NCI-H82 treated with DMSO at 0.1 percent for 48 hours (cell line): ENCODE measurements at regions not wholly inside any gene's neighbourhood (a gene's known extent, or its start where the extent isn't known, plus 50 kb on each side); places are given as distances from the start of the nearest gene placed in this dataset.
"Not testable (repeated sequence)": the region's sequence is repeated elsewhere in the genome, so short reads cannot be mapped to it uniquely, and the experiment has no call there.

Experiments used
- DNase-seq: peaks from one replicate; lab custom pipeline; 2025; ENCODE audit not compliant: unreplicated experiment; lab: John Stamatoyannopoulos, UW

- DNase-seq, result no peak
Measured at GRCh38 chr7:140283472-140283871, 106.7 kb upstream of the KDM7A start.

- DNase-seq, result no peak
Measured at GRCh38 chr7:140281960-140282359, 105.2 kb upstream of the KDM7A start.

GRCh38 chr7:140281255-140281654 is 104.5 kb upstream of the KDM7A start:
- no peak for DNase-seq

DNA sequence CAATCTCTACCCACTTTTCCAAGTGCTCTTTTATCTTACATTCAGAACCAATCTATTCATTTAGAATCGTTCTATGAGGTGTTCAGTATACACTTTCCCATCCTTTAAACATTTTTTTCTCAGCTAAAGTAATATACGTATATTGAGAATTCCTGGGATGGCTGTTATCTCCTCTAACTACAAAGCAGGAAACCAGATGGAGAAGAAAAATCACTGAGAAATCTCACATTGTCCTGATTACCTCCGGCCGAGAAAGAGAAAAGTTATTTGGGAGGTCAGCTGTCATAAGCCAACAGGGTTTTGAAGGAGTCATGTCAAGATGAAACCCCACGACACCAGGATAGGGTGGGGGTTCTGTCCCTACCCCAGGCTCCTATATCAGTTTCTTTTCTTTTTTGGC is 99.2 kb upstream of the KDM7A start:
- no peak for DNase-seq

DNA sequence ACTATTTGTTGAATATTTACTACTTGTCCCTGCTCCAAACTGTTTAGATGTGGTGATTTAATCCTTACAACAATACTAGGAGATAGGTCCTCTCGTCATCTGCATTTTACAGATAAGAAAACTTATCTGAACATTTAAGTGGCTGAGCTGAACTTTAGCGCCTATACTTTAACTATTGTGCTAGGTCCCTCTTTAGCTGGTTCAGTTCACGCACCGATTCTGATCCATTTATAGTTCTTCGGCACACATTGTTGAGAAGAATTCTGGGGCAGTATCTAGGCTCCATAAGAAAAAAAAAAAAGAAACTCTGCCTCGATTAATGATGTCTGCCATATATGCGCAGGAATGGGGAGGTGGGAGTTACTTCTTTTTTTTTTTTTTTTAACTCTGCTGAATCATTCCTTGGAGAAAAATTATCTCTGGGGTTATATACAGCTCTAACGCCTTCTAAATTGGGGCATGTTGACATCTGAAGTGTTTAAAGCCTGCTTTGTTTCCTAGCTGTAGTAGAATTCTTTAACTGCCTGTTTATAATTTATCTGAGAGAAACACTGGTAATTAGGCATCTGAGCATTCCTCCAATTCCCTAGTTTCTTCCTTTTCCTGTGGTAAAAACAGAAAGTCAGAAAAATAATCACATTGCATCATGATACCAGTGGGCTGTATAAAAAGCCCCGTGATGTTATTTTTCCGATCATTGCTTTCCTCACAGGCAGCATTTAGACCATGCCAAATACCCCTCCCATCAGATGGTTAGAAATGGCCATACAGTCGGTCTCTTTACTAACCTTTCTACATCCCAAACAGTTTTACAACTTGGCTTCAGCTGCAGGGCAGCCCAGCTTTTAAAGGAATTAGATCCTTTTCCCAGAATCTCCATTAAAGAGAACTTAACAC is 98.5 kb upstream of the KDM7A start:
- DNase-seq, result no peak

DNA sequence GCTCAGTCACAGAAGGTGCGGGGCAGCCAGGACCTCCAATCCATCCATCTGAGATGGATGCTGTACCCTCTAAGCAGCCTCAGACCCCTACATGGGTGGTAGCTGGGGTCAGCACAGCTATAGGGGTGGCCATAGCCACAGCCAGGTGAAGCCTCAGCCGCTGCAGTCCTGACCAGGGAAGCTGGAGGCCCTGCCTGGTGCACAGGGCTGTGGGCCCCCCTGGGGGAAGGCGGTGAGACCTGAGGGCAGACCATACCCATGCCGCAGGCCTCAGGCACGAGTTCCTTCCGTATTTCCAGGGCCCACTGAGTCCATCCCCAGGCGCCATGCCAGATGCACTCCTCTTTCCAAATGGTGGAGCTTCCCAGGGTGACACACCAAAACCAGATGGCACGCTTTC is 96.6 kb upstream of the KDM7A start:
- DNase-seq, result no peak

- not testable (repeated sequence) for DNase-seq
Measured at GRCh38 chr7:140271643-140271968, 94.8 kb upstream of the KDM7A start.

GRCh38 chr7:140269004-140269638 is 92.3 kb upstream of the KDM7A start:
- DNase-seq, result no peak

GRCh38 chr7:140267381-140268226 is 90.8 kb upstream of the KDM7A start:
- no peak for DNase-seq

GRCh38 chr7:140263277-140263676 is 86.5 kb upstream of the KDM7A start:
- no peak for DNase-seq

- DNase-seq, result no peak
Measured at GRCh38 chr7:140262242-140262903, 85.6 kb upstream of the KDM7A start.

DNA sequence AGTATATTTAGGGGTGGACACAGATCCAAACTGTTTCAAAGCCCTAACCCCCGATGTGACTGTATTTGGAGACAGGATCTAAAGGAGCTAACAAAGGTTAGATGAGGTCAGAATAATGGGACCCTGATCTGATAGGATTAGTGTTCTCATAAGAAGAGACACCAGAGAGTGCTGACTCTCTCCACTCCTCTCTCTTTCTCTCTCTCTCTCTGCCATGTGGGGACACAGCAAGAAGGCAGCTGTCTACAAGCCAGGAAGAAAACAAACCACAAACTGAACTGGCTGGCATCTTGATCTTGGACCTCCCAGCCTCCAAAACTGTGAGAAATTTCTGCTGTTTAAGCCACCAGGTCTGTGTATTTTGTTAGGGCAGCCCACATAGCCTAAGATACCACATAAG is 84.7 kb upstream of the KDM7A start:
- peak; percentile 56 for DNase-seq

GRCh38 chr7:140261105-140261486 is 84.3 kb upstream of the KDM7A start:
- no peak for DNase-seq

- no peak for DNase-seq
Measured at GRCh38 chr7:140260352-140261104, 83.7 kb upstream of the KDM7A start.

GRCh38 chr7:140257278-140257677 is 80.5 kb upstream of the KDM7A start:
- not testable (repeated sequence) for DNase-seq

DNA sequence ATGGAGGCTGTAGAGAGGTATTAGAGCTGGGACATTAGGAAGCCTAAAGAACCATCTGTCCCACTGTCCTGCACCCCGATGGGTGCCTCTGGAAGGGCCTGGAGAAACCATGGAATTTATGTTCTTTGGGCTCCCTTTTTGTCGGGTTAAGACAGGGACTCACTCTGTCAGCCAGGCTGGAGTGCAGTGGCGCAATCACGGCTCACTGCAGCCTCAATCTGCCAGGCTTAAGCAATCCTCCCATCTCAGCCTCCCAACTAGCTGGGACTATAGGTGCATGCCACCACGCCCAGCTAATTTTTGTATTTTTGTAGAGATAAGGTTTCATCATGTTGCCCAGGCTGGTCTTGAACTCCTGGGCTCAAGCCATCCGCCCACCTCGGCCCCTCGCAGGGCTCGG is 78.2 kb upstream of the KDM7A start:
- DNase-seq, result not testable (repeated sequence)

GRCh38 chr7:140249036-140249806 is 72.4 kb upstream of the KDM7A start:
- no peak for DNase-seq

DNA sequence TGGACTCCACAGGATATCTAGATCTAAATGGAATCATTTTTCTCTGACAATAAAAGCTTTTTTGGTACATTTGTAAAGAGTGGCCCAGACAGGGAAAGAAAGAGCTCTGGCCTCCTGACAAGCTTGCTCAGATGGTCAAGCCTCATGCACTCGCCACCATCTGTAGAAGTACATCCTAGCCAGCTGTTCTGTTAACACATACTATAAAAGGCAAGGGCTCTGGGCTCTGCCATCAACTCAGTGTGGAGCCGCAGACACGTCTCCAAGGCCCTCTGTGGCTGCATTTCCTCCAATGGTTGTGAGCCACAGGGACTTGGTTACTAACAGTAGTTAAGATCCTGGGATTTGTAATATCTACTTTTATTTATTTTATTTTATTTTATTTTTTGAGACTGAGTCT is 70.8 kb upstream of the KDM7A start:
- DNase-seq, result no peak

- no peak for DNase-seq
Measured at GRCh38 chr7:140245611-140246105, 68.9 kb upstream of the KDM7A start.
